ENCODE measurements at regions not wholly inside any gene's neighbourhood (a gene's known extent, or its start where the extent isn't known, plus 50 kb on each side); places are given as distances from the start of the nearest gene placed in this dataset.
"Not testable (repeated sequence)": the region's sequence is repeated elsewhere in the genome, so short reads cannot be mapped to it uniquely, and the experiment has no call there.

DNA sequence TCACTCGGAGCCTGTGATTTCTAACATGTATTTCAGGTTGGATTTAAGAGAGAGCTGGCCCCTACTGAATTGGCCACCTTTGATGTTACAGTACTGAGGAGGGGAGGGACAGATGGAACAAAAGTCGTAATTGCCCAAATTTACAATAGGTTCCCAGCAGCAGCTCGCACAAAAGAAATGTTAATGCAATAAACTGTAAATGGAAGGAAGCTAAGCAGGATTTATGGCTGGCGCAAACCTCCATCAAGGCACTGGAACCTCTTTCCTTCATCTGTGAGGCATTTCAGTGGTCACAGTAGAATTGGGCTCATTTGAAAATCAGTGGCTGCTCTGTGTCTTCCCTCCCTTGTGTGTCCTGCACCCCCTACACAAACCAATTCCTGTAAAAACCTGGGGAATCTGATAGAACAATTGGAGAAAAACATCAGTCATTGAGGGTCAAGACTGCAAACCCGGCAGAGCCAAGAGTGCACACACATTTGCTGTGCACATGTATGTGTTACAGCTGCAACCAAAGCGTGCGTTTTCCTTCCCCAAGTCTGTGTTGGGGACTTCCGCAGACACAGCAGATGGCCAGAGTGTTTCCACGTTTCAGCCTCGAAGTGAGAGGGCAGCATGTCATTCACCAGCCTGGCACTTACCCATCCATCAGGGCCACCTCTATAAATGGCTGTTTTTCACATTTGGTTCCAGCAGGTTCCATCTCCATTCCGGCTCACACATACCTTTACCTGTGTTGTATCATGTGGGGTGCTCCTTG, 192.8 kb downstream of the TM9SF2 start:
- DNase-seq: no peak

DNA sequence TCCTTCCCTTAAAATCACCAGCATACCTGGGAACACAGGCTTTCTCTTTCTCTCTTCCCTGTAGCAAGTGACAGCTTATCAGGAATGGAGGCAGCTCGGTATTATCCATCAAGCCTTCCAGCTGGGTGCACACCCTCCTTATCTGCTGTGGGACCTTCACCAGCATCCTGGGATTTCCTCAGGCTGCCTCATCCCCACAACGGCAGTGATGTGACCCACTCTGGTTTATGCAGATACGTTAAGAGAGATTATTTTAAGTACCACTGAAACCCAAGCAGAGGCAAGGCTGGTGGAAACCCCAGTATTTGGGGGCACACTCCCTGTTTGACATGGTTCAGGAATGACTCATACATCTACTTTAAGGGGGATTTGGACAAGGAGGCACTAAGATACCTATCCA, 192.1 kb downstream of the TM9SF2 start:
- no peak for DNase-seq

DNA sequence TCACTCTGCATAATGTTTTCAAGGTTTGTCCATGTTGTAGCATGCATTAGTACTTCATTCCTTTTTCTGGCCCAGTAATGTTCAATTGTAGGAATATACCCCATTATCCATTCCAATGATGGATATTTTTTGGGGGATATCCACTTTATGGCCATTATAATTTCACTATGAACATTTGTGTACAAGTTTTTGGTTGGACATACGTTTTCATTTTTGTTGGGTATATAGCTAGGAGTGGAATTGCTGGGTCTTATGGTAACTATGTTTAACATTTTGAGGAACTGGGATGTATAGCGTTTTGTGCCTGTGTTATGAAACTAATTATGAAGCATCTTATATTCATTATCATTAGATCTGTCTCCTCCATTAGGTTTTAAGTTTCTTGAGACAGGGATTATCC, 191.6 kb downstream of the TM9SF2 start:
- DNase-seq: no peak

DNA sequence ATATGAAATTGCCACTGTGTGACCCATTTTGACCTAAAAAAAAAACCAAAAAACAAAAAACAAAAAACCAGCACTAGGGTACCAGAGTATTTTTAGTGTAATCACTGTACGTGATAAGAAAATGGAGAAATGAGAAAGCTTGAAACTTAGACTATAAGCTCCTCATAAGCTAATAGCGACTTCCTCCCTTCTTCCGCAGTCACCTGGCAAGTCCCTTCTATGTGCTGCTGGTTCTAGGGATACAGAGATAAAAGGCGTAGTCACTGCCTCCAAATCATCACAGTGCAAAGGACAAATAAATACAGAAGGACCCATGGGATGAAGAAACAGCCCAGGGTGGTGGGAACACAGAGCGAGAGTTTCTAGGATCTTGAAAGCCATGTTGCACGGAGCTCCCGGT, 190.3 kb downstream of the TM9SF2 start:
- DNase-seq: no peak

DNA sequence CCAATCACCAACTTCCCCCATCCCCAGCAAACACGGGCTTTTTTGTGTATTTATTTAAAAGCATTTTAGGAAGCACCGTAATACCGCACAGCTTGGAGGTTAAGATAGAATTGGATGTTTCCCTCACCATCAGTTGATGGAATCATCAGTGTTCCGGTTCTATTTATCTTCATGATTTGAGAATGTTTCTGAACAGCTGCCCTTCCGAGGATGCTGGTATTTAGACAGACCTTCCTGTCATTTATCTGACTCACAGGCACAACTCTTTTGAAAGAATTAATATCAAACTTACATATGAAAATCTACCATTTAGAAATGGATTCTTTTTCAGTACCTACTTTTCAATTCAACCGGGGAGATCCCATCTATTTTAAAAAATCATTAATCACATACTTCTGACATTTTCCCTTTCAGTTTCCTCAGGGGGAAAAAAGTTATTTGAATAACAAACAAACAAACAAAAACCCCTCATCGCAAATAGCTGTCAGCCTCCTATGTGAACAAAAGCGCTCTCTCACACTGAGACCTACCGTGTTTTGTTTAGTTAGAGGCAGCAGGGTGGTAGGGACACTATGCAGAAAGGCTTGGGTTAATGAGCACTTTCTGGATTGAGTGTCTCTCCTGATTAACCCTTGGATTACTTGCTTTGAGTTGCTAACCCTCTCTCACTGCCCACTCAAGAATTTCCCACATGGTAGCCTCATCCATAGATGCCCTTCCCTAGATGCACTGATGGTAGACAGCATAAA, 189.3 kb downstream of the TM9SF2 start:
- DNase-seq: no peak

DNA sequence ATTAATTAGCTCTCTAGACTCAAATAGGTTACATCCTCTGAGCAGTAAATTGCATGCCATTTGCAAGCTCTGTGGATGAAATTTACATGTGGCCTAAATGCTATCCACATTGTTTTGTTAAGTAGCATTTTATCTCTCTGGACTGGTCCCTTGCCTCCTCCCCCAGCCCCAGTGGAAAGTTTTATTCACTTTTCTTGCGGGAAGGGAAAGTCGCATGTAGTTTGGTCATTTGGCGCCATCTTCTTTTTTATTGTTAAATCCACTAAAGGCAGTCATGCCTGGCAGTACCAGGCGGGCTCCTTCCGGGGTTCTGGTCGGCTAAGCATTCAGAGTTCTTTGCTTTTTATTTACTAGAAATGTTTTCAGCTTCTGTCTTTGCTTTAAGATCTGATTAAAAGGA, 188.7 kb downstream of the TM9SF2 start:
- DNase-seq: no peak

DNA sequence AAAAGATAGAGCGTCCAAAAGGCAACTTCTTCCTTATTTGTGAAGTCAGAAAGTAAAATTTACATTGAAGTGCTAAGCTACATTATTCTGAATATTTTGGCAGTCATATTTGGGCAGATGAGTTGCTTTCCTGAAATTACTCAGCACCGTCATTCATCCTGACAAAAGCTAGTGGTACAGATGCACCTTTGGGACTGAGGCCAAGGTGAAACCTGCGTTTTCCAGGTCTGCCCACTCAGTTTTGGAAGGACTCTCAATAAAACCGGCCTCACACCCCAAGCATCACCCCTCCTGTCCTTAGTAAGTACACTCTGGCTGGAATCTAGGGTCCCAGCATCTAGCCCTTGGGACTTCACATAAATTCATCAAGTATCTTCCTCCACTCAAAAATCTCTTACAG, 187.5 kb downstream of the TM9SF2 start:
- no peak for DNase-seq

DNA sequence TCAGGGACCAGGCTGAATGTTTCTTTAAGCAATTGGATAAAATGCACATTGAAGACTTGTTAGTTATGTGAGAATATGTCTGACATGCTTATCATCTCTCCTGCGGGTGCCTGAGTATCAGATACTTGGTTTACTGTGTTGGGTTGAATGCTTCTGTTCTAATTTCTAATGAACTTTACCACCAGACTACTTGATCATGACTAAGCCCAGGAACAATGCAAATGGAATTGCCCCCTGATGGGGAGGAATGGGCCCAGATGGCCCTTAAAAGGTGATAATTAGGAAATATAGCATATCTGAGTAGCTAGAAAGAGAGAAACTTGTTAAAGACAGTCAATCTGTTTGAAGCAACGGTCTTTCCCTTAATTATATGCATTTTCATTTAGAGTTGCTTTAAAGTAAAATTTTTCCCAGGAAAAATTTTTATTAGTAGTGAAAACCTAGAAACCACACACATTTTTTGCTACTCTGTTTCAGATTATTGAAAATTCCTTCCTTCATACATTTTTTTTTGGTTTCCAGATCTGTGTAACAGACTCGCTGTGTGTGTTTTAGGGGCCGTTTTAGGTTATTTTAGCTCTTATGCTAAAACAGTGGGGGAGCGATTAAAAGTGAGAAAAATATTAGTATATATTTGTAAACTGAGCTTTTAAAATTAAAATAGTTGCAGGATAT, 186.6 kb downstream of the TM9SF2 start:
- DNase-seq: peak; percentile 15

DNA sequence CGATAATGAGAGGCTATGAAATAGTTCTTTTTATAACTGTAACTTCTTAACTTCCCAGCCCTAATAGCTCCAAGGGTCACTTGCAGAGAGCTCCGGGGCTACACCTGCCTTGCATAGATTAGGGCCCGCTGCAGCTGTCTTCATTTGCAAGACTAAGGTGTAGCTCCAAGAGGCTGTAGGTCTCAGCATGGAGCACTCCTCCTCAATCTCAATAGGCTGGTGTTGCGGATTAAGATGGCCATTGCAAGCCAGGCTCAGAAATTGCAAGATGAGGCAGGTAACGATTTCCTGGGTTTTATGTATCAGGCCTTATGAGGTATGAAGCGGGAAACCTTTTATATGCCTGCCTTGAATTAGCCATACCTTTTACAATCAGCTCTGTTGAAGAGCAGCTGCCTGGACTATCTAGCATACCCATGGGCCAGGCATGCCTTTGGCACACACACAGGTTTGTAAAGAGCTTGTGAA, 185.7 kb downstream of the TM9SF2 start:
- DNase-seq: no peak

DNA sequence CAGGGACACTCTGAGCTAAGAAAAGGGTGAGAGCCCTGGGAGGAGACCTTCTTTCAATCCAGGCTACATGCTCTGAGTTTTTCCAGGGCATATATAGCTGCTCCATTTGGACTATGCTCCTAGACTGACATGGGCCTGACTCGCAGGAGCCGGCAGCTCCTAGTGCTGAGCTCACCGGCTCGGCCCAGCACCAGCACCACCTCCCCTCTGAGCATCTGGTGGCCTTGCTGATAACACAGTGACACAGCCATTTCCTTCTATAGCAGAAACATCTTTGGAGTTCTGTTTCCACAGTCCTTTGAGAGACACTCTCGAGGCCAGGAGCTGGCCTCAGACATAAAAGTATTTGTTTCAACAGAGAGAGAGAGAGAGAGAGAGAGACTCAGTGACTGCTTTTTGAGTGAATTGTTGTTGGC, 184.9 kb downstream of the TM9SF2 start:
- DNase-seq: peak; percentile 2

DNA sequence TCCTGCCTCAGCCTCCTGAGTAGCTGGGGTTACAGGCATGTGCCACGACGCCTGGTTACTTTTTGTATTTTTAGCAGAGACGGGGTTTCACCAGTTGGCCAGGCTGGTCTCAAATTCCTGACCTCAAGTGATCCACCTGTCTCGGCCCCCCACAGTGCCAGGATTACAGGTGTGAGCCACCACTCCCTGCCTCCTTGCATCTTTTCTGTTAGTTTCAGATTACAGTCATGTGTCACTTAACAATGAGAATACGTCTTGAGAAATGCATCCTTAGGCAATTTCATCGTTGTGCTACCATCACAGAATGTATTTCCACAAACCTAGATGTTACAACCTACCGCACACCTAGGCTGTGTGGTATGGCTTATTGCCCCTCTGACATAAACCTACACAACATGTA, 180.4 kb downstream of the TM9SF2 start:
- no peak for DNase-seq

DNA sequence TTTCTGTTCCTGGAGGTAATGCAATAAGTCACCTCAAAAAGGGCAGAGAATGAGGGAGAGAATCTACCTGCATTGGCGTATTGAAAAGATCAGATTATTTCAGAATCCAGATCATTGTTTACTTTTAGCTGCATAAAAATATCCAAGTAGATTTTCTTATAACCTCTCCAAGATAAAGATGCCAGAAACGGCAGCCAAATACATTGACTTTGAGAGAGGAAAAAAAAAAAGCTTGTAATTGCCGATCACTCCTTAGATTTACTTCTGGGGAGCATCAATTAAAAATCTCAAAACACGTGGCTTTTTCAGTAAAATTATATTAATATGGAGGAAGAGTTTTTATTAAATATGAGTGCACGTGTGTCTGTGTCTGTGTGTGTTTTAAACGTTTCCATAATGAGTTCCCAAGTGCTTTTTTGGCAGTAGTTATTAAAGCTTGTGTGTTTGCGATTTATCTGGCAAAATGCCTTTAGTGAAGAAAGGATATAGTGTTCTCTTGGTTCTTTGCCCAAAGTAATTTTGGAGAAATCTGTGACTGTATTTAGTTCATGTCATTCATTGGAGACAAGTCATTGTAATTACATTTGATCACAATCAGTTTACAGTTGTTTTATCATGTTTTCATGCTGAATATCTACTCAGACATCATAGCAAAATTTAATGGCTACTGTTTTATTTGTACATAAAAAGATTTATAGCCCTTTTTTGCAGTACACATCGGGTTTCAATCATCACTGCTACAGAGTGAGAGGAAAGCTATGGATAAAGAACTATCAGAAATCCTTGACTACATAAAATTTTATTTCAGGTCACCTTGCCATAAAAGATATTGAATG, 176.1 kb downstream of the TM9SF2 start:
- DNase-seq: no peak

DNA sequence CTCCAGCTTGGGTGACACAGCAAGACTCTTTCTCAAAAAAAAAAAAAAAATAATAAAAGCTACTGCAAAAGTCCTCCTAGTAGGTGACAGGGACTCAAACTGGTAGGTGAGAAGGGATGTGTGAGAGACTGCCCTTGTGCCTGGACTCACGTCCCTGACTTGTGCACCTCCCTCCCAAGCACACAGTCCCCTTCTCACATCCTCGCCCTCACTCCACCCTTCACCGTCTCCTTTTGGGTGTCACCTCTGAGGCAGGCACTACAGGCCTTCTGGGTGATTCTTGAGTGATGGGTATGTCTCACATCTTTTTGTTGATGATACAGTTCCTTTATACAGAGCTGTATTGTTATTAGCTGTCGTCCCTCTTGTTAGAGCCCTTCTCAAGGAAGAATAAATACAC, 170.5 kb downstream of the TM9SF2 start:
- no peak for DNase-seq

DNA sequence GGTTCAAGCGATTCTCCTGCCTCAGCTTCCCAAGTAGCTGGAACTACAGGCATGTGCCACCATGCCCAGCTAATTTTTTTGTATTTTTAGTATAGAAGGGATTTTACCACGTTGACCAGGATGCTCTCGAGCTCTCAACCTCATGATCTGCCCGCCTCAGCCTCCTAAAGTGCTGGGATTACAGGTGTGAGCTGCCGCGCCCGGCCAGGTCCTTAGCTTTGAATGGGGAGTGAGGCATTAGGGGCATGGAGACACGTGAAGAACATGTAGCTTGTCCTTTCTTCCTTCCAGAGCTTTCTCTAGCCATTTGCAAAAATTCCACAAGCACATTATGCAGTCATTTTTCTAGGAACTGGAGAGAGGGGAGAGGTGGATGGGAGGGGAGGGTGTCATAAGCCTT, 167.8 kb downstream of the TM9SF2 start:
- DNase-seq: not testable (repeated sequence)

DNA sequence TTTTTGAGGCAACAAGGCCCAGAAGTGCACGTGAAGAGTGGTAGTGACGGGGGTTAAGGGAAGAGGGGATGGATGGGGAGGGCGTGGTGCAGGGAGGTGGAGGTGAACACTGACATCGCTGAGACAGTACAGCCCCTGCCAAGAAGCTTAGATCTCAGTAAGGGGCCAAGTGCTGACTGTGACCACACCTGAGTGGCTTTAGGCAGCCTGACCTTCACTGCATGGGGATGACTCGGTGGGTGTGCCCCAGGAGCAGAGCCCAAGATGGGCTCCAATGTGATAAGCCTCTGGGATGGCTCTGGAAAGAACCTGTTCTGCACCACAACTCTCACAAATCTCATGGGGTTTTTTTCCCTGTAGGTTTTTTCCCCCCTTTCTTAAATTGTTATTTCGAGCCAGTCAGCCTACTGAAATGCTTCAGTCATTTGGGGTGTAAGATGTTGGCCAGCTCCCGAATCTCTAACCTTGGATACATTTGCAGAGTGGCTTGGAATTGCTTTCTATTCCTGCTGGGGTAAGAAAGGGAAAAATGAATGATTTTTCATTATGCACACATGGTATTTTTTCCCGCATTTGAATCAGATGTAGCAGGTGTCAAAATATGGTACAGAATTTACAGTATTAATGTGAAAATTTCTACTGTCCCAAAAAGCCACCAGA, 165.0 kb downstream of the TM9SF2 start:
- DNase-seq: no peak

DNA sequence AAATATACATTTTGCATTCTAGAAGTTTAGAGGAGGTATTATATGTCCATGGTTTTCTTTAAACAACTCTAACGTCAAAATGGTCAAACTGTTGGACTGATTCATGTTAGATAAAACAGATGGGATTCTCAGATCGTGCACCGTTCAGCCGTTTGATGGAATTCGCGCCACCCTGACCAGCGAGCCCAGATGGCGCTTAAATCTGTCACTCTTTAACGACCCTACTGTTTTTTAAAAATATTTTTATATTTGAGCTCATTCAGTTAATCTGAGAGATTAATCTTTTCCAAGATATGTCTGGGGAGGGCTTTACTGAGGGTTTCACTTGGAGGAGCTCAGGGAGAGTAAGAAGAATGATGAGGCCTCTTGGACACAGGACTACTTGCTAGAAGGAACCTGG, 164.4 kb downstream of the TM9SF2 start:
- DNase-seq: no peak

DNA sequence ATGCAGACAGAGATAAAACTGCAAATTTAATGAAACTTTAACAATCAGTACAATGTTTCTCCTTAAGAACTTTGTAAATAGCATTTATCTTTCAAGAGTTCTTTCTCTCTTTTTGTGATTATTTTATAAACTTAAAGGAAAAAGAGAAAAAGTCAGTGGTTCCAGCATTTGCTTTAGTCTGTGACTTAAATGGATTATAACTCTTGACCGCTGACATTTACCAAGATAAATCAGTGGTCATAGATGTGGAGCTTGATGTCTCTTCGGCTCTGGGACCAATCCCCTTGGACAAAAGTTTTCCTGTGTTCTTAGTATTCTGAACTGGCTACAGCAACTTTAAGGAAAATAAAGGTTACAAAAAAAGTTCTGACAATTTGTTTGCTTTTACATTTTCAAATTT, 162.6 kb downstream of the TM9SF2 start:
- DNase-seq: no peak

DNA sequence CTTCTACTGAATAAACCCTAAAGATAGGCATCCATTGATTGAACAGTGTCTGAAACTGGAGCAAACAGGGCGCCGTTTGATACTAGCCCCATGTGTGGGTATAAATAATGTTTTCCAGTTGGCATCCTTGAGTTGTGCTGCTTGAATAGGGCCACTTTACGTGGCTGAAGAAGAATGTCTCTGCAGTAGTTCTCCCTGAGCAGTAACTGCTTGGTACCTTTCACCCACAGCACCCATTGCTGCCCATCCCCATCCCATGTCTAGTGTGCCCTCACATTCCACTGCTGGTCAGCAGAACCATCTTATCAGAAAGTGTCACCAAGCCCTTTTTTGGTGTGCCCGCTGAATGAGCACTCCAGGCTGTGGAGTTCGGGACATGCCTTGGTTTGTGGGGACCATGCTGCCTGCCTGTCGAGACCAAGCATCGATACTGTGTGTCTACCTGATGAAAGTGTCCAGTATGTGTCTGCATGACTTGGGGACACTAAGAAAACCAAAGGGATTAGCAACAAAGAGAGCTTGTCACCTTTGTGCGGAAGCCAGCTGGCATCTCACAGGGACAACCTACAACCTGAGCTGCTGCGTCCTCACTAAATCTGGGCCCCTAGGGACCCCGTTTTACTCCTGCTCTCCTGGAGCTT, 162.0 kb downstream of the TM9SF2 start:
- no peak for DNase-seq

DNA sequence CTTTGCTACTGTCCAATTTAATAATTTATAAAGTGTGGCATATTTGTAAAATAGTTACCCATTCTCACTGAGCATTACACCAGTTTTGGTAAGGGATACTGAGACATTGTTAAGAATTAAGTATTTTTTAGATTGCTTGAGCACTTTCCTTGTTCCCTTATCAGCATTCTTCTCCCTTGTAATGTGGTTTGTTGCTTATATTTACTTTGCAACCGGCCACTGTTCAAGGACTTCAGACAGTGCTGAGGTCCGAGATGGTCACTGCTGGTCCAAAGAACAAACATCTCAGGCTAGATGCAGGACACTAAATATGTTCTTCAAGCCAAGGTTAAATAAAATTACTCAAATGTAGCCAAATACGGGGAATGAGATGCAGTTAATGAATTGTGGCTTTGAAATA, 161.4 kb downstream of the TM9SF2 start:
- no peak for DNase-seq

DNA sequence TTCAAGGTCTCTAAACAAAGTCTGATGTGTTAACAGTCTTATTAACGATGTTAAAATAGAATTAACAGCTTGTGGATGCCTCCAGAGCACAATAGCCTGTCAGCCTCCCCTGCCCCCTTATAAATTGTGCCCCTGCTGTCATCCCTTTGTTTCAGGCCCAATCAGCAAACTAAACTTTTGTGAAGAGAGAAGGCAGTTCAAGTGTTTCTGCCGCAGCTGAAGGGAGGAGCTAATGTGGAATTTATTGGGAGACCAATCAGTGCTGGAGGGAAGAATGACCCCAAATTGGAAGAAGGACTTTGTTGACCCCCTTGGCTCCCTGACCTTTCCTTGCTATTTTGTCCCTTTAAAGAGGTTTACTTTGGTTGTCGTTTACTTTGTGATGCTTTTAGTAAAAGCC, 160.5 kb downstream of the TM9SF2 start:
- no peak for DNase-seq

DNA sequence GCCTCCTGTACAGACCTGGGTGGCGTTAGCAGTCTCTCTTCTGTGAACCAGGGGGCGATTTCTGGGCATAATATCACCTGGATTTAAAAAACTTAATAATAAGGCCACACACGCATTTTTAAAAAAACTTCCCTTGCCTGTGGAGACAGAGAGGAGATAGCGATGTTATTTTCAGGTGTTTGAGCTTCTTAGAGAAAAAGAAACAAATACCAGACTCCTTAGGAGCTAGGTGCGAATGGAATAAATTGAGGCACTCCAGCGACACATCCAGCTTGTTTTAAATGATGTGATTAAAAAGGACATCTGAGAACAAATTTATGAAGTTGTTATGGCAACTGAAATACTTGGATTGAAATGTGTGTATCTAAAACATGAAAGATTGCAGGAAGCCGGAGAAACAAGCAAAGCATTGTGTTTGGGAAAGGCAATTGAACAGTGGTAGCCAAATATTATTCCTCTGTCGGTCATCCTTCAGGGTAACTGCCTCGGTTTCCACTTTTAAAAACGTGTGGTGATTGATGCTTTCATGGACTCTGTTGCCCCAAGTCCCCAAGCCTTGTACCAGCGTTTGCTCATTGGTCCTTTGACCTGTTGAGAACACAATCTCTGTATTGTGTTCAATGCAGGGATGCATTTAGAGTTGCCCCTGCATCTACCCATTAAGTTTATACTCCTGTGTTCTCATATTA, 158.7 kb downstream of the TM9SF2 start:
- DNase-seq: no peak
